RPMI7951 (cell line): ENCODE measurements at regions not wholly inside any gene's neighbourhood (a gene's known extent, or its start where the extent isn't known, plus 50 kb on each side); places are given as distances from the start of the nearest gene placed in this dataset.
"Not testable (repeated sequence)": the region's sequence is repeated elsewhere in the genome, so short reads cannot be mapped to it uniquely, and the experiment has no call there.

Experiments used
- DNase-seq: peaks from one replicate; pipeline ENCODE4 v3.0.0-alpha.2; 2012; ENCODE audit warnings: low read depth

GRCh38 chr12:115898670-115899069 is 378.8 kb downstream of the MED13L start:
- no peak for DNase-seq

- no peak for DNase-seq
Measured at GRCh38 chr12:115897729-115898128, 379.8 kb downstream of the MED13L start.

GRCh38 chr12:115895247-115895646 is 382.2 kb downstream of the MED13L start:
- no peak for DNase-seq

- DNase-seq = no peak
Measured at GRCh38 chr12:115891556-115892164, 385.8 kb downstream of the MED13L start.

- no peak for DNase-seq
Measured at GRCh38 chr12:115886666-115887065, 390.8 kb downstream of the MED13L start.

GRCh38 chr12:115885040-115885690 is 392.3 kb downstream of the MED13L start:
- DNase-seq = no peak

GRCh38 chr12:115882936-115883335 is 394.6 kb downstream of the MED13L start:
- no peak for DNase-seq

GRCh38 chr12:115880238-115880637 is 397.3 kb downstream of the MED13L start:
- DNase-seq = no peak

- DNase-seq = no peak
Measured at GRCh38 chr12:115879354-115879753, 398.1 kb downstream of the MED13L start.

GRCh38 chr12:115873451-115874082 is 403.9 kb downstream of the MED13L start:
- DNase-seq = no peak

GRCh38 chr12:115872919-115873357 is 404.6 kb downstream of the MED13L start:
- no peak for DNase-seq

GRCh38 chr12:115872212-115872611 is 405.3 kb downstream of the MED13L start:
- no peak for DNase-seq

GRCh38 chr12:115871714-115872113 is 405.8 kb downstream of the MED13L start:
- peak; percentile 29 for DNase-seq

- no peak for DNase-seq
Measured at GRCh38 chr12:115870510-115870909, 407.0 kb downstream of the MED13L start.

GRCh38 chr12:115870021-115870420 is 407.5 kb downstream of the MED13L start:
- no peak for DNase-seq

GRCh38 chr12:115869604-115870003 is 407.9 kb downstream of the MED13L start:
- DNase-seq = no peak

- DNase-seq = no peak
Measured at GRCh38 chr12:115868624-115869023, 408.9 kb downstream of the MED13L start.

GRCh38 chr12:115867854-115868253 is 409.6 kb downstream of the MED13L start:
- no peak for DNase-seq

GRCh38 chr12:115866909-115867525 is 410.5 kb downstream of the MED13L start:
- no peak for DNase-seq

- not testable (repeated sequence) for DNase-seq
Measured at GRCh38 chr12:115866281-115866680, 411.2 kb downstream of the MED13L start.

GRCh38 chr12:115864396-115864795 is 413.1 kb downstream of the MED13L start:
- no peak for DNase-seq

GRCh38 chr12:115860619-115861018 is 416.9 kb downstream of the MED13L start:
- DNase-seq = no peak

- no peak for DNase-seq
Measured at GRCh38 chr12:115859231-115859630, 418.3 kb downstream of the MED13L start.
